HCT116 (cell line): ENCODE measurements at regions not wholly inside any gene's neighbourhood (a gene's known extent, or its start where the extent isn't known, plus 50 kb on each side); places are given as distances from the start of the nearest gene placed in this dataset.

Experiments
- CEBPB ChIP-seq: IDR thresholded peaks from 2 replicates; pipeline ENCODE4 v1.6.1; 2012; ENCODE audit warnings: low read depth
- ELF1 ChIP-seq: IDR thresholded peaks from 2 replicates; pipeline ENCODE4 v1.6.1; 2012; ENCODE audit warnings: low read depth, borderline replicate concordance
- POLR2AphosphoS5 ChIP-seq: IDR thresholded peaks from 2 replicates; pipeline ENCODE4 v1.6.1; 2011; ENCODE audit warnings: mild to moderate bottlenecking, low read depth, low read length, moderate library complexity
- SP1 ChIP-seq: IDR thresholded peaks from 2 replicates; pipeline ENCODE4 v1.6.1; 2012; ENCODE audit warnings: low read depth
- TCF7L2 ChIP-seq: IDR thresholded peaks from 2 replicates; pipeline ENCODE4 v1.7.0; 2011; ENCODE audit warnings: borderline replicate concordance, inconsistent platforms; ENCODE audit not compliant: insufficient read depth, insufficient read length; ENCODE audit errors: extremely low read depth
- TF ChIP-seq, protein P1 (sequence below), 3 experiments: fragments of 200-600 bp in 1 of 3; sonication (generic) in 1 of 3; IDR thresholded peaks in 2 of 3; conservative IDR thresholded peaks in 1 of 3; 2 replicates each; pipeline ENCODE4 v1.5.1; 2012 to 2017; ENCODE audit warnings: low read depth in 2 of 3, low read length in 2 of 3, antibody characterized with exemption in 1 of 3, borderline replicate concordance in 1 of 3, control low read depth in 1 of 3, mild to moderate bottlenecking in 1 of 3, mixed read lengths in 1 of 3, mixed run types in 1 of 3, moderate library complexity in 1 of 3; ENCODE audit not compliant: insufficient read depth in 1 of 3
- TF ChIP-seq, protein P2 (sequence below): IDR thresholded peaks from 2 replicates; pipeline ENCODE4 v1.6.1; 2012; ENCODE audit warnings: low read depth
- TF ChIP-seq, protein P3 (sequence below): IDR thresholded peaks from 2 replicates; pipeline ENCODE4 v1.6.1; 2011; ENCODE audit warnings: mild to moderate bottlenecking, low read length, moderate library complexity; ENCODE audit not compliant: insufficient replicate concordance; ENCODE audit errors: extremely low read depth

DNA sequence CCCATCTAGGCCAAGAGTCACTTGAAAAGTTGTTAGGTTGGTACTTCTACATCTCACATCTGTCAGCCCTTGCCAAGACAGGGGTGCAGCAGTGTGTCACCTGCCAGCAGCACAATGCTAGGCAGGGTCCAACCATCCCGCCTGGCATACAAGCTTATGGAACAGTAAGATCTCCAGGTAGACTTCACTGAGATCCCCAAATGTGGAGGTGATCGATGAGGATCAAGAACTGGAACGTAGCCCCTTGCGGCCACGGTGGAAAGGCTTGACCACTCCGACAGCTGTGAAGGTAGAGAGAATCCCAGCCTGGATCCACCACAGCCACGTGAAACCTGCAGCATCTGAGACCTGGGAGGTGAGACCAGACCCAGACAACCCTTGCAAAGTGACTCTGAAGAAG is 696.0 kb upstream of the LMO3 start:
- TF ChIP-seq ELF1 (no peak), POLR2AphosphoS5 (no peak), TCF7L2 (no peak), SP1 (no peak), CEBPB (no peak)
- TF ChIP-seq, protein P1, sequence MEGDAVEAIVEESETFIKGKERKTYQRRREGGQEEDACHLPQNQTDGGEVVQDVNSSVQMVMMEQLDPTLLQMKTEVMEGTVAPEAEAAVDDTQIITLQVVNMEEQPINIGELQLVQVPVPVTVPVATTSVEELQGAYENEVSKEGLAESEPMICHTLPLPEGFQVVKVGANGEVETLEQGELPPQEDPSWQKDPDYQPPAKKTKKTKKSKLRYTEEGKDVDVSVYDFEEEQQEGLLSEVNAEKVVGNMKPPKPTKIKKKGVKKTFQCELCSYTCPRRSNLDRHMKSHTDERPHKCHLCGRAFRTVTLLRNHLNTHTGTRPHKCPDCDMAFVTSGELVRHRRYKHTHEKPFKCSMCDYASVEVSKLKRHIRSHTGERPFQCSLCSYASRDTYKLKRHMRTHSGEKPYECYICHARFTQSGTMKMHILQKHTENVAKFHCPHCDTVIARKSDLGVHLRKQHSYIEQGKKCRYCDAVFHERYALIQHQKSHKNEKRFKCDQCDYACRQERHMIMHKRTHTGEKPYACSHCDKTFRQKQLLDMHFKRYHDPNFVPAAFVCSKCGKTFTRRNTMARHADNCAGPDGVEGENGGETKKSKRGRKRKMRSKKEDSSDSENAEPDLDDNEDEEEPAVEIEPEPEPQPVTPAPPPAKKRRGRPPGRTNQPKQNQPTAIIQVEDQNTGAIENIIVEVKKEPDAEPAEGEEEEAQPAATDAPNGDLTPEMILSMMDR (IDR thresholded peaks at IDR 0.05 in 2 of 3, conservative IDR thresholded peaks at IDR 0.05 in 1 of 3; ENCODE audit: borderline replicate concordance in 1 of 3, insufficient read depth in 1 of 3, low read depth in 2 of 3, low read length in 2 of 3) = no peak
- TF ChIP-seq, protein P2, sequence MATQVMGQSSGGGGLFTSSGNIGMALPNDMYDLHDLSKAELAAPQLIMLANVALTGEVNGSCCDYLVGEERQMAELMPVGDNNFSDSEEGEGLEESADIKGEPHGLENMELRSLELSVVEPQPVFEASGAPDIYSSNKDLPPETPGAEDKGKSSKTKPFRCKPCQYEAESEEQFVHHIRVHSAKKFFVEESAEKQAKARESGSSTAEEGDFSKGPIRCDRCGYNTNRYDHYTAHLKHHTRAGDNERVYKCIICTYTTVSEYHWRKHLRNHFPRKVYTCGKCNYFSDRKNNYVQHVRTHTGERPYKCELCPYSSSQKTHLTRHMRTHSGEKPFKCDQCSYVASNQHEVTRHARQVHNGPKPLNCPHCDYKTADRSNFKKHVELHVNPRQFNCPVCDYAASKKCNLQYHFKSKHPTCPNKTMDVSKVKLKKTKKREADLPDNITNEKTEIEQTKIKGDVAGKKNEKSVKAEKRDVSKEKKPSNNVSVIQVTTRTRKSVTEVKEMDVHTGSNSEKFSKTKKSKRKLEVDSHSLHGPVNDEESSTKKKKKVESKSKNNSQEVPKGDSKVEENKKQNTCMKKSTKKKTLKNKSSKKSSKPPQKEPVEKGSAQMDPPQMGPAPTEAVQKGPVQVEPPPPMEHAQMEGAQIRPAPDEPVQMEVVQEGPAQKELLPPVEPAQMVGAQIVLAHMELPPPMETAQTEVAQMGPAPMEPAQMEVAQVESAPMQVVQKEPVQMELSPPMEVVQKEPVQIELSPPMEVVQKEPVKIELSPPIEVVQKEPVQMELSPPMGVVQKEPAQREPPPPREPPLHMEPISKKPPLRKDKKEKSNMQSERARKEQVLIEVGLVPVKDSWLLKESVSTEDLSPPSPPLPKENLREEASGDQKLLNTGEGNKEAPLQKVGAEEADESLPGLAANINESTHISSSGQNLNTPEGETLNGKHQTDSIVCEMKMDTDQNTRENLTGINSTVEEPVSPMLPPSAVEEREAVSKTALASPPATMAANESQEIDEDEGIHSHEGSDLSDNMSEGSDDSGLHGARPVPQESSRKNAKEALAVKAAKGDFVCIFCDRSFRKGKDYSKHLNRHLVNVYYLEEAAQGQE = no peak
- TF ChIP-seq, protein P3, sequence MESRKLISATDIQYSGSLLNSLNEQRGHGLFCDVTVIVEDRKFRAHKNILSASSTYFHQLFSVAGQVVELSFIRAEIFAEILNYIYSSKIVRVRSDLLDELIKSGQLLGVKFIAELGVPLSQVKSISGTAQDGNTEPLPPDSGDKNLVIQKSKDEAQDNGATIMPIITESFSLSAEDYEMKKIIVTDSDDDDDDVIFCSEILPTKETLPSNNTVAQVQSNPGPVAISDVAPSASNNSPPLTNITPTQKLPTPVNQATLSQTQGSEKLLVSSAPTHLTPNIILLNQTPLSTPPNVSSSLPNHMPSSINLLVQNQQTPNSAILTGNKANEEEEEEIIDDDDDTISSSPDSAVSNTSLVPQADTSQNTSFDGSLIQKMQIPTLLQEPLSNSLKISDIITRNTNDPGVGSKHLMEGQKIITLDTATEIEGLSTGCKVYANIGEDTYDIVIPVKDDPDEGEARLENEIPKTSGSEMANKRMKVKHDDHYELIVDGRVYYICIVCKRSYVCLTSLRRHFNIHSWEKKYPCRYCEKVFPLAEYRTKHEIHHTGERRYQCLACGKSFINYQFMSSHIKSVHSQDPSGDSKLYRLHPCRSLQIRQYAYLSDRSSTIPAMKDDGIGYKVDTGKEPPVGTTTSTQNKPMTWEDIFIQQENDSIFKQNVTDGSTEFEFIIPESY = no peak
